CD4-positive, CD25-positive, alpha-beta regulatory T cell (primary cell): ENCODE measurements at regions not wholly inside any gene's neighbourhood (a gene's known extent, or its start where the extent isn't known, plus 50 kb on each side); places are given as distances from the start of the nearest gene placed in this dataset.

Source experiments
- ATAC-seq, 2 donors: fragments of 150-1000 bp; cut with Tn5 transposase; one replicate each; pipeline ENCODE4 v1.10.0; 2021; ENCODE audit warnings: low read depth in 2 of 2, moderate number of reproducible peaks in 2 of 2, moderate library complexity in 1 of 2
- DNase-seq, 3 donors: peaks; one replicate each; pipeline versions ENCODE4 v3.0.0 to v3.0.0-alpha.2; 2012 to 2022; ENCODE audit warnings: mixed read lengths in 1 of 3
- H3K27ac ChIP-seq: one replicate; pipeline ENCODE4 v1.7.0; 2013; ENCODE audit warnings: mild to moderate bottlenecking, low read length; ENCODE audit not compliant: insufficient read depth, poor library complexity, severe bottlenecking
- H3K27me3 ChIP-seq: one replicate; pipeline ENCODE4 v1.7.0; 2013; ENCODE audit warnings: low read length; ENCODE audit not compliant: control insufficient read depth, insufficient read depth
- H3K36me3 ChIP-seq: one replicate; pipeline ENCODE4 v1.7.0; 2013; ENCODE audit warnings: mild to moderate bottlenecking, low read length, moderate library complexity; ENCODE audit not compliant: control insufficient read depth, insufficient read depth
- H3K4me1 ChIP-seq: 2 replicates; pipeline ENCODE4 v1.7.0; 2013; ENCODE audit warnings: mild to moderate bottlenecking, low read length; ENCODE audit not compliant: insufficient read depth, control insufficient read depth, poor library complexity, severe bottlenecking
- H3K4me3 ChIP-seq: one replicate; pipeline ENCODE4 v1.7.0; 2013; ENCODE audit warnings: low read depth, mild to moderate bottlenecking, low read length, moderate library complexity
- H3K9me3 ChIP-seq, 2 experiments: 1 replicate in 1 of 2; 2 replicates in 1 of 2; pipeline ENCODE4 v1.7.0; 2013; ENCODE audit warnings: low read length in 2 of 2, mild to moderate bottlenecking in 1 of 2, moderate library complexity in 1 of 2; ENCODE audit not compliant: control insufficient read depth in 2 of 2
- H3K27ac Mint-ChIP-seq, 3 donors: one replicate each; pipeline ENCODE4 v1.8.0; 2020 to 2022; ENCODE audit warnings: mild to moderate bottlenecking in 3 of 3, mixed read lengths in 3 of 3, moderate library complexity in 2 of 3
- H3K27me3 Mint-ChIP-seq: one replicate; pipeline ENCODE4 v1.8.0; 2022; ENCODE audit warnings: mild to moderate bottlenecking, mixed read lengths
- H3K36me3 Mint-ChIP-seq: one replicate; pipeline ENCODE4 v1.8.0; 2020; ENCODE audit warnings: mixed read lengths
- H3K4me1 Mint-ChIP-seq, 4 donors: one replicate each; pipeline ENCODE4 v1.8.0; 2020 to 2022; ENCODE audit warnings: mixed read lengths in 4 of 4, mild to moderate bottlenecking in 1 of 4
- H3K4me3 Mint-ChIP-seq, 4 donors: one replicate each; pipeline ENCODE4 v1.8.0; 2020 to 2022; ENCODE audit warnings: mild to moderate bottlenecking in 4 of 4, mixed read lengths in 4 of 4, moderate library complexity in 3 of 4
- H3K9me3 Mint-ChIP-seq, 7 donors: one replicate each; pipeline ENCODE4 v1.8.0; 2020 to 2022; ENCODE audit warnings: mixed read lengths in 7 of 7, mild to moderate bottlenecking in 3 of 7, moderate library complexity in 2 of 7

DNA sequence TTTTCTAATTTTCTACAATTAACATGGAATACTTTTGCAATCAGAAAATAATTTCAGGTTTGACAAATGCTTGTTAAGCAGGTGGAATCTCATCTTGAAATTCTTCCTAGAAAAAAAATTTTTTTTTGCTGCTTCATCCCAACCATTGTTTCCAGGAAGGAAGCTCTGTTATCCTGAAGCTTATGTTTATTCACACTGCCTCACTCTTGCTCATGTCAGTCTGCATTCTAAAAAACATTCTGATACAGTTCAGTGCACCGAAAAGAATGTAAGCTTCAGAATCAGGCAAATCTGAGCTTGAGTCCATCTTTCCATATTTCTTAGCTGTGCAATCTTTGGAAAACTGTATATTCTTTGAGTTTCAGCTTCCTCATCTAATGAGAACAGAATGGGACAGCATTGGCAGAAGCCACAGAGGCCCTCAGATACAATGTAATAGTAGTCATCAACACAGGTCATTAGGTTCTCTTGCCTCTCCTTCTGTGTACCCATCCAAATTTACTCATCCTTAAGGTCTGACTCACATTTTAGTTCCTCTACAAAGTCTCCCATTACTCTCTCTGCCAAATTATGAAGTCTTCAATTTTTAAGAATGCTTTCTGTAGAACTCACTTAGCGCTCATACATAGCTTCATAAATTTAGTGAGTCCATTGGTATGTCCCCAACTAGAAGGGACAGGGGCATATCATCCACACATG is 881.8 kb upstream of the NR2F2 start:
- H3K27me3 Mint-ChIP-seq = no peaks in the 10 kb centered on the region
- no peak overlapping the region for H3K4me3 ChIP-seq
- H3K9me3 Mint-ChIP-seq = peaks cover 0 to 9% (median 2%) of the 10 kb centered on the region in 7 donors
- H3K27ac Mint-ChIP-seq = no peak overlapping the region
- H3K36me3 Mint-ChIP-seq = no peaks in the 10 kb centered on the region
- no peaks in the 10 kb centered on the region for H3K27me3 ChIP-seq
- ATAC-seq (no peak), DNase-seq (no peak)
- peaks cover 0 to 22% (median 9%) of the 10 kb centered on the region in 4 donors for H3K4me1 Mint-ChIP-seq
- peaks cover 10% of the 10 kb centered on the region for H3K4me1 ChIP-seq
- H3K36me3 ChIP-seq = no peaks in the 10 kb centered on the region
- no peak overlapping the region for H3K4me3 Mint-ChIP-seq
- no peak overlapping the region for H3K27ac ChIP-seq
- no peaks in the 10 kb centered on the region for H3K9me3 ChIP-seq

DNA sequence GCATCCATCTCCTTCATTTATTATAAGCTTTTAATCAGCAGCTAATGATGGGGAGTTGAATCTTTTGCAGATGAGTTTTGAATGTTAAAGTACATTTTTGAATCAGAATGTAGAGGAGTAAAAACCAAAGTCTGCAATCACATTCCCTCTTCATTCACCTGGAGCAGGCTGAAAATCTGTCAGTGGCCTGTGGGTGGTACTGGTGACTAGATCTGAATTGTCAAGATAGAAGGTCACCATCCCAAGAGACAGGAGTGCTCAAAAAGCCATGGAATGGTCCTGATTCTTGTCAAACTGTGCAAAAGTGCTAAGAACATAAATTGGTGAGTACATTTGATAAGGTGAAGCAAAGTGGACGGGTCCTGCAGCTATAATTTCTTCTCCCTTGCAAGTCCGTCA is 881.3 kb upstream of the NR2F2 start:
- Histone ChIP-seq H3K36me3 (no peaks in the 10 kb centered on the region), H3K4me1 (peaks cover 10% of the 10 kb centered on the region), H3K9me3 (no peaks in the 10 kb centered on the region), H3K27me3 (no peaks in the 10 kb centered on the region), H3K27ac (no peak overlapping the region), H3K4me3 (no peak overlapping the region)
- H3K27ac Mint-ChIP-seq = no peak overlapping the region
- peaks cover 0 to 21% (median 8%) of the 10 kb centered on the region in 4 donors for H3K4me1 Mint-ChIP-seq
- H3K4me3 Mint-ChIP-seq = no peak overlapping the region
- no peak for ATAC-seq
- H3K9me3 Mint-ChIP-seq = peaks cover 0 to 9% (median 2%) of the 10 kb centered on the region in 7 donors
- no peaks in the 10 kb centered on the region for H3K36me3 Mint-ChIP-seq
- H3K27me3 Mint-ChIP-seq = no peaks in the 10 kb centered on the region
- DNase-seq = no peak

- Histone ChIP-seq H3K9me3 (no peaks in the 10 kb centered on the region), H3K4me3 (no peak overlapping the region), H3K27me3 (no peaks in the 10 kb centered on the region), H3K4me1 (peaks cover 11% of the 10 kb centered on the region), H3K27ac (no peak overlapping the region), H3K36me3 (no peaks in the 10 kb centered on the region)
- H3K9me3 Mint-ChIP-seq = peaks cover 0 to 6% (median 1%) of the 10 kb centered on the region in 7 donors
- H3K4me1 Mint-ChIP-seq = peaks cover 0 to 24% (median 11%) of the 10 kb centered on the region in 4 donors
- H3K36me3 Mint-ChIP-seq = no peaks in the 10 kb centered on the region
- H3K27ac Mint-ChIP-seq = no peak overlapping the region
- DNase-seq (no peak), ATAC-seq (no peak)
- H3K27me3 Mint-ChIP-seq = no peaks in the 10 kb centered on the region
- H3K4me3 Mint-ChIP-seq = no peak overlapping the region
These were observed 880.1 kb upstream of the NR2F2 start for GRCh38 chr15:95450413-95450812.

- no peaks in the 10 kb centered on the region for H3K36me3 ChIP-seq
- H3K27ac ChIP-seq = no peak overlapping the region
- peaks cover 11% of the 10 kb centered on the region for H3K4me1 ChIP-seq
- DNase-seq (no peak), ATAC-seq (no peak)
- no peaks in the 10 kb centered on the region for H3K9me3 ChIP-seq
- H3K36me3 Mint-ChIP-seq = no peaks in the 10 kb centered on the region
- H3K4me3 ChIP-seq = no peak overlapping the region
- no peak overlapping the region for H3K4me3 Mint-ChIP-seq
- H3K27me3 Mint-ChIP-seq = no peaks in the 10 kb centered on the region
- peaks cover 0 to 5% (median 0%) of the 10 kb centered on the region in 7 donors for H3K9me3 Mint-ChIP-seq
- no peaks in the 10 kb centered on the region for H3K27me3 ChIP-seq
- H3K4me1 Mint-ChIP-seq = peaks cover 5 to 29% (median 11%) of the 10 kb centered on the region in 4 donors
- no peak overlapping the region for H3K27ac Mint-ChIP-seq
These were observed 878.6 kb upstream of the NR2F2 start for GRCh38 chr15:95451938-95452337.

DNA sequence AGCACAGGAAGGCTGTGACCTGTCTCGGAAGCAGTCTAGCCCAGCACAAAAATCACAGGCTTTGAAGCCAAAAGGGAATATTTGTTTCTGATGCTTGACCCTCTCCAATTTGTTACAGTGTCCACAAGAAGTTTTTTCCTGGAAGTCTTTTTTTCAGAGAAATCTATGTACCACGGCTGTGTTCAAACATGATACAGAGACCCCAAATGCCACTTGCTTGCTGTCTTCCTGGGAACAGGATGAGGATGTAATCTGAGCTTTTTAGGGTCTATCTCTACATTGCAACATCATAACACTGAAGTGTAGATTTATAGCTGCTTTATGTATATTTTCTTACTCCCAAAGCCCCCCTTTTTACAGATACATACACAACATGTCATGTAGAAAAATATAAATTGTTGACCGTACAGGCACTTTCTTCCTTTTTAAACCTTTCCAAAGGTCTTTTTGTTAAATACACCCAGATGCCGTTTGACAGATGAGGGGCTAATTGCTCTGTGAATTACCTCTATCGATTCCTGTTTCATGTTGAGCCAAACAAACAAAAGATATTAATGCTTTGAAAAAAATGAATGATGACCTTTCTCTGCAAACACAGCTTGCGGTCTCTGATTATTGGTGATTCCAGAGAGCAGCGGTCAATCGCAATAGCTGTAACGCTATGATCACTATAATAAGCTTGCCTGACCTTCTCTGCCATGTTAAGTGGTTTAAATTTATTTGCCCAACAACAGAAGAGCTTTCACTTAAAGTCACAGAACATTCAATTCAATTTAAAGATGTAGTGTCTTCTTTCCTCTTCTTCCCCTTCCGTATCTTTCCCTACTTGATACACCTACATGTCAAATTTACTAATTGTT is 875.9 kb upstream of the NR2F2 start:
- no peaks in the 10 kb centered on the region for H3K36me3 Mint-ChIP-seq
- peaks cover 5% of the 10 kb centered on the region for H3K4me1 ChIP-seq
- H3K4me1 Mint-ChIP-seq = peaks cover 0 to 22% (median 9%) of the 10 kb centered on the region in 4 donors
- DNase-seq = no peak
- H3K27ac Mint-ChIP-seq = no peak overlapping the region
- ATAC-seq = no peak
- no peak overlapping the region for H3K27ac ChIP-seq
- H3K4me3 Mint-ChIP-seq = no peak overlapping the region
- no peak overlapping the region for H3K4me3 ChIP-seq
- H3K27me3 ChIP-seq = no peaks in the 10 kb centered on the region
- no peaks in the 10 kb centered on the region for H3K9me3 ChIP-seq
- no peaks in the 10 kb centered on the region for H3K36me3 ChIP-seq
- H3K27me3 Mint-ChIP-seq = no peaks in the 10 kb centered on the region
- H3K9me3 Mint-ChIP-seq = peaks cover 0 to 4% (median 0%) of the 10 kb centered on the region in 7 donors

DNA sequence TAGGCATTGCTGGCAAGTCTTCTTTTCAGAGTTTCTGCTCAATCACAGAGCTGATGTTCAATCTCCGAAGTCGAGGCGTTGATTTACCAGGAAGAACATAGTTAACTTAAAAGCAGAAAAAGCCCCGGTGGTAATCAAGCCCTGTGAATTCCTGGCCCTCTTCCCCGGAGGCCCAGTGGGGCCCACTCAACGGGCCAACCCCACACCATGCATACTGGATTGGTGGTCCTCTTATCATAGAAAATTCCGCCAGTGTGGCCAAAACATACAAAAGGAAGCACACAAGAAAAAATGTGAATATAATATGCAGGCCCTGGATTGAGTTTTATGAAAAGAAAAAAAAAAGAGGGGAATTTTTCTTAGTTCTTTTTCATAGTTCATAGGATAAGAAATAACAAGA is 873.0 kb upstream of the NR2F2 start:
- no peaks in the 10 kb centered on the region for H3K9me3 ChIP-seq
- no peaks in the 10 kb centered on the region for H3K27me3 ChIP-seq
- Mint-ChIP-seq H3K36me3 (no peaks in the 10 kb centered on the region), H3K27ac (no peak overlapping the region), H3K9me3 (peaks cover 0 to 9% (median 0%) of the 10 kb centered on the region in 7 donors), H3K27me3 (no peaks in the 10 kb centered on the region), H3K4me3 (no peak overlapping the region), H3K4me1 (peaks cover 0 to 22% (median 9%) of the 10 kb centered on the region in 4 donors)
- no peaks in the 10 kb centered on the region for H3K36me3 ChIP-seq
- H3K4me1 ChIP-seq = peaks cover 5% of the 10 kb centered on the region
- ATAC-seq (no peak), DNase-seq (no peak)
- no peak overlapping the region for H3K27ac ChIP-seq
- H3K4me3 ChIP-seq = no peak overlapping the region

DNA sequence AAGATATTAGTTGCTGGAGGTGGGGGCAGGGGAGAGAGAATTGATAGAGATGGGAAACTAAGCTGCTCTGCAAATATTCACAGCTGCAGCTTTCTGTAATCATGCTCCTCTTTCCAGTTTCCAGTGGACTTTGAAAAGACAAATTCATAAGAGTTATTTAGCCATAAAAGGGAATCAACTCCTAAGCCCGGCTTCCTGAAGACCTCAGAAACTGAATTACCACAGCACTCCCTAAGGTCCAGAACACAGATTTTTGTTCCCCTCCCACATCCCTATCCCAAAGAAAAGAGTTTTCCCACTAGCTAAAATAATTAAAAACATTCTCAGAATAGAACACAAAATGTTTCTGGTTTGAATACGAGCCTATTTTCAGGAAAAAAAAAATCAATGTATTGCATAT is 871.8 kb upstream of the NR2F2 start:
- no peaks in the 10 kb centered on the region for H3K36me3 Mint-ChIP-seq
- no peak for ATAC-seq
- H3K9me3 Mint-ChIP-seq = peaks cover 0 to 9% (median 0%) of the 10 kb centered on the region in 7 donors
- H3K27ac Mint-ChIP-seq = no peak overlapping the region
- Histone ChIP-seq H3K9me3 (no peaks in the 10 kb centered on the region), H3K36me3 (no peaks in the 10 kb centered on the region), H3K4me1 (peaks cover 5% of the 10 kb centered on the region), H3K27me3 (no peaks in the 10 kb centered on the region), H3K4me3 (no peak overlapping the region), H3K27ac (no peak overlapping the region)
- no peak for DNase-seq
- H3K4me3 Mint-ChIP-seq = no peak overlapping the region
- peaks cover 0 to 22% (median 9%) of the 10 kb centered on the region in 4 donors for H3K4me1 Mint-ChIP-seq
- no peaks in the 10 kb centered on the region for H3K27me3 Mint-ChIP-seq
